ENCODE measurements at regions not wholly inside any gene's neighbourhood (a gene's known extent, or its start where the extent isn't known, plus 50 kb on each side); places are given as distances from the start of the nearest gene placed in this dataset.

GRCh38 chr1:102420034-102420433, 423.3 kb upstream of the OLFM3 start:
- TF ChIP-seq CTCF (IDR thresholded peaks at IDR 0.05) (no peak), ZFX (IDR thresholded peaks at IDR 0.05; ENCODE audit: borderline replicate concordance) (no peak)
